Fibroblast of upper back skin (primary cell): ENCODE measurements at regions not wholly inside any gene's neighbourhood (a gene's known extent, or its start where the extent isn't known, plus 50 kb on each side); places are given as distances from the start of the nearest gene placed in this dataset.

Experiments
- DNase-seq: peaks from one replicate; pipeline ENCODE4 v3.0.0-alpha.2; 2013

DNA sequence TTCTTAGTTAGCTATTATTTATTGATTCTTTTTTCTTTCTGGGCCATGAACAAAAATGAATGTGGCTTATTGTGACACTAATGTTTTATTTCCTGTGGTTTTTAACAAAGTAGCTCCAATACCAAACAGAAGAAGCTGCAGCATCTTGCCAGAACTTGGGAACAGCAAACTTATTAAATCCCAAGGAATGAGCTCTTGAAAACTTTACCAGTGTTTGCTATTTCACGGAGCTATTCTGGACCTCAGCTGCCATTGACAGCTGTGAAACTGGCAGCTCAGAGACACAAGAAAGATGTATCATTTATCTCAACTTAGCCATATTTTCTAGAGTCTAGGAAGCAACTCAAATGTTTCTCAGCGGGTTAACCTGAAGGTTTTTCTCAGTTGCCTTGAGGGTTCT, 91.0 kb upstream of the NEUROD1 start:
- peak; percentile 31 for DNase-seq

DNA sequence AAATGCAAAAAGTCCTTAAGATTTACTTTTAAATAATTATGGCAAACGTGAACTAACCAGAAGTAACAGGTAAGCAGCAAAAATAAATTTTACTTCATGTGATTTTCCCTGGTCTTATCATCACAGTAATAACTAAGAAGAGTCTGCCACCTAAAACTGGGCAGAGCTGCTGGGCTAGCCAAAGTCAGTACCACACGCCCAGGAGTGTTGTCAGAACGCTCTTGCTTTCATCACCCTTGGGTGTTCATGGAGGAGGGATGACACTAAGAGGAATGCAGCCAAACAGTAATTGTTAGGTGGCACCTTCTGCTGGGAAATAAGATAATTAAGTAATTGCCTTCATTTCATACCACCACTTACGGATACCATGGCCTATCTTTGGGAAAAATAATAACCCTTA, 92.0 kb upstream of the NEUROD1 start:
- no peak for DNase-seq

DNA sequence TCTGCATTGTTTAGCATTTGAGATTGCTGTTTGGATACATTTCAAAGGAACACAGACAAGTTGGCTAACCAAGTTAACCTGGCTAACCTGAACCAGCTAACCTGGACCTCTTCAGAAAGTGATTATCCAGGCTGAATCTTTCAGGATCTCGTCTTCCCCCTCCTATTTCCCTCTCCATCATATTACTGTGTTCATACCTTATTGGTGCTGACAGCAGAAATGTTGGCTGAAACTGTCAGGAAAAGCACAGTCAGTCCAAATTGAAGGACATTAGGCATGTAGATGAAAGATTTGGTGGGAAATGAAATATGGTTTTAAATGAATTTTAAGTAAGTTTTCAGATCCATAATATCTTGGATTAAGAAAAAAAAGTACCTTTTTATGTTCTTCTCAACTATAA, 92.5 kb upstream of the NEUROD1 start:
- no peak for DNase-seq

DNA sequence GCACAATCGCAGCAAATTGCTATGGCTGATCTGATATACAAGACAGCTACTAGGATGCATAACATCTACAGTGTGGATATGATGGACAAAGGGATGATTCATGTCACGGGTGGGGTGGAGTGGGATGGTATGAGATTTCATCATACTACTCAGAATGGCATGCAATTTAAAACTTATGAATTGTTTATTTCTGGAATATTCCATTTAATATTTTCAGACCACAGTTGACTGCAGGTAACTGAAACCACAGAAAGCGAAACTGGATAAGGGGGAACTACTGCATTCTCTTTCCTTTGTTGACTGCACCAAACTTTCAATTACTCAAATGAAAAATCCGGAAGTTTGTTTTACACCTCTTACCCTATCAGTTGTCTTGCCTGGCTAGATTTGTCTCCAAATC, 94.4 kb upstream of the NEUROD1 start:
- peak; percentile 71 for DNase-seq

DNA sequence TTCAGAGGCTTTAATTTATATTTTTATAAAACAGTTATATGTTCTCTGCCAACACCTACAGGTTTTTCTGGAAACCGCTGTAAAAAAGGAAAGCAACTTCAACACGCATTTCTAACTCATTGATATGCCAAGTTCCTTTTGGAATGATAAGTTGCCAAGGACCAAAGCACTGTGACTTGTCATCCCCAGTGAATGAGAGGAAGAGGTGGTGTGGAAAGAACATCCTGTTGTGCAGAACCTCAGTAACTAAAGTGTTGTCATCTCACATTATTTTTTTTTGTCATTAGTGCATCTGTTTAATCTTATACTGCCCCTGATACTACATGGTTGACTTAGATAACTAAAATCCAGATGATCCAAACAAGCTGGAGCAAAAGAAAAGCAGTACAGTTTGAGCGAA, 96.0 kb upstream of the NEUROD1 start:
- DNase-seq = no peak

DNA sequence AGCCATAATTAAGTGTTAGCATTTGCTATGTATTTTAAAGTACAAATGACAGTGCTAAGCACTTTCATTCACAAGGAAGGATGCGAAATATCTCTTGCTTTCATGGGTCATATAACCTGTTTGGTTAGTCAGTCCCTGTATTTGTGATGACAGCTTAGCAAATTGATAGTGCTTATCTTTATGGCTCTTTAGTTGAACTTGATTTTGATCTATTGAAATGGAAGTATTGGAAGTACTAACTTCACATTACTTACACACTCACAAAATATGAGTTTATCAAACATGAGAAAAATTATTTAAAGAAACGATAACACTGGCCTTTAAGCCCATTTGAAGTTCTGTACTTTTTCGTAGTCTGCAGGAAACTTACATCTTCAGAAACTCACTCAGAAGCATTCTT, 97.4 kb upstream of the NEUROD1 start:
- no peak for DNase-seq

DNA sequence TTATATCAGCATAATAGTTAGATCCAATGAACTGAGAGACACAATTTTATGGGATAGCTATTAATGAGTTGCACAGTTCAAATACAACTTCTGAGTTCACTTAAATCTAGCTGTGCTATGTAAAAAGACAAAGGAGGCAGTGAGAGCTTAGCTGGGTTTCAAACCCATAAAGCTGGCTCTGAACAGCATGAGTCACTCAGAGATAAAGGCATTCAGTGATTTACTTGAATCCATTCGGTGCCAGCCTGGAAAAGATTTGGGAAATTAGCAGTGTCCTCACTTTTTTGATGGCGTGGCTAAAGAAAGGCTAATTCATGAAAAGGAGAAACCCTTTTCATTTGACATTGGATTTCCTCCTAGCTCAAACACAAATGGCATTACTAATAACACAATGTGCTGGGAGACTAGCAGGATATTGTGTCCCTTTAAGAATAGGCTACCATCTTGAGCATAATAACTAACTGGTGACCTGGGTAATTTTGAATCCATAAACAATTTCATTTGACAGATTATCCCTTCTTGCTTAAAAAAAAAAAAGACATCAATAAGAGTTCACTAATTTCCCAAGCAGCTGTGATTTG, 98.4 kb upstream of the NEUROD1 start:
- no peak for DNase-seq

DNA sequence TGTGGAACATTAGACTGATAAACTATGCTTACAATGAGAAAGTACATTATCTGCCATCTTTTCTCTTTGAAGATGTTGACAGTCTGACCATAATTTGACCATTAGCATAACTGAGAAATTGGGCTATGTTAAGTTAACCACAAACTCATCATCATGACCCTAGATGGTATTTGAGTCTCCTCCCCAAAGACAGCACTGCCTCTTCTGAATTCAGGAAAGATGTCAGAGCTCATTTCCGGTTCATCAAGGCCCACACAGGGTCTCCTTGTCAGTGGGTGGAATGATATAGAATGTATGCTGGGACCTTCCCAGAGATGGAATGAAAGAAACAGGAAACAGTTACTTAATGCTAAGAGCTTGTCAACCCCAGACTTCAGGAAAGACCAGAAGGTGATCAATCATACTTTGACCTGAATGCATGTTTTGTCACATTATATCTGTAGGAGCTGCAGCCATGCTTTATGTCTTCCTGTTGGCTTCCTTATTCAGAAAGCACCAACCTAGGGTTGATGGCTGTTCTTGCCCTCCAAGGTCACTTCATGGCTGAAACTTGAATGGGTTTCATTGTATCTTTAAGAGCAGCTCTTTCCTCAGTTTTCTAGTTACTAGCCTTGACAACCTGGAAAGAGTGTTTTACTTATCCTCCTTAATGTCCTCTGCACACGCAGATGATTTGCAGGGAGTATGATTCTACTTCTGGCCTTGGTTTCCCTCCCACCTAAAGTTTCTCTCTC, 99.1 kb upstream of the NEUROD1 start:
- peak; percentile 84 for DNase-seq

DNA sequence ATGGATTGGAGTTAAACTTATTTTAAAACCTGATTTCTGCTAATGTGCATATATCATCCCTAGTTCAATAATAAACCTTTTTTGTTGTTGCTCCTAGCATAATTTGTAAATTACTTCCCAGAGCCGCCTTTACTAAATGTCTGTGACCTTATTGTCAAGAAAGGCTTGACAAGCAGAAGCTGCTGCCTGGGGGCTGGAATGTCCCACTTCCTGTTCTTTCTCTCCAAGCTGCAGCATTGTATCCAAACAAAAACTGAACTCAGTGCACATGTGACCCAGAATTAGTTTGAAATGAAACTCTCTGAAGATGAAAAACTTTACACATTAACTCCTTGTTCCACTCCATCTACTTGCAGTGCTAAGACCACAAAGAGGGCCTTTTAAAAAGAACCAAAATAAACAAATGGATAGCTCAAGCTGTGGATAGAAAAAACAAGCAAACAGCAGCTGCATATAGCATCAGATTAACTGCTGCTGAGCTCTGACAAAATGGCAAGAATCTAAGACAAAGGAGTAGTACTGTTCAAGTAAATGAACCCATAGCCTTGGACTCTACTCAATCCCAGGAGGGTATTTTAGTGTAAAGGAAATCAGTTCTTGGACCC, 99.8 kb upstream of the NEUROD1 start:
- no peak for DNase-seq

DNA sequence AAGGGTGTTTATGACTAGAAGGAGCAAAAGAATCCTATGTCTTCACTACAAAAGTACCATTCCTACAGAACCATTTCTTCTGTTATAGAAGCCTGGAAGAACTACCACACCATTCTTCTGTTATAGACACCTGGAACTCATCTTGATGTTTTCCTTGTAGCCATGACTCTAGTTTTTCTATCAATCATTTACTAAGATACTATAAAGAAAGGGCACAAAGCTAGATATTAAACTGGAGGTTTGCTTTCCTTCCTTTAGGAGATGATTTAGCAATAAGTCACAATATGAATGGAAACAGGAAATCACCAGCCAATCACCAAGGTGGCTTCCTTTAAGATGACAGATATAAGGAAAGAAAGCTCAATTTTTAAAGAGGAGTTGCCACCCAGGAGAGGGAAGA, 100.3 kb upstream of the NEUROD1 start:
- DNase-seq = no peak

DNA sequence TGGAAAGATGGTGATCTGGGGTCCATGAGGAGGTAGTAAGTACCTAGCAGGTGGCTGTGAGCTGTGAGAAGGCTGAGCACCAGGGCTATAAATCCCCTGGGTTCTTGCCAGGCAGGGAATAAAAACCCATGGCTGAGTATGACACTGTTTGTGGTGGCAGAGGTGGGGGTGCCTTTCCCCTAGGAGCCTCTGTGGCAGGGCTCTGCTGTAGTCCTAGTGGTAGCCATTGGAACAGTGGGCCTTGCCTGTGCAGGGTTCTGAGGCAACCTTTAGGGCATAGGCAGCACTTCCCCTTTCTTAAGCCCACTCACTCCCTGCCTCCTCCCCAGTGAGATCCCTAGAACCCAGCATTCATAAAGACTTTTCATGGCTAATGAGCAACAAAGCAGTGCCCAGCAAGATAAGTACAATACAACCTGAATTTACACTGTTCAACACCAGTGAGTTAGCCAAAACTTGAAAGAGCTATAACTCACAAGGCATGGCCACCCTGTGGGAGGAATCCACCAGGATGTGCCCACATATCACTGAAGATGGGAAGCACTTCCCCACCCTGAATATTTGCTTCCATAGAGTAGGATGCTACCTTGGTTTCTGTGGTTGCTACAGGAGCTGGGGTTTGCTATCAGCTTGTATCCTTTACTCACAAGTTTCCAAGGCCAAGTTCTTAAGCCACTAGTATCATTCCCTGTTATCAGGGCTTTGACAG, 100.9 kb upstream of the NEUROD1 start:
- no peak for DNase-seq

DNA sequence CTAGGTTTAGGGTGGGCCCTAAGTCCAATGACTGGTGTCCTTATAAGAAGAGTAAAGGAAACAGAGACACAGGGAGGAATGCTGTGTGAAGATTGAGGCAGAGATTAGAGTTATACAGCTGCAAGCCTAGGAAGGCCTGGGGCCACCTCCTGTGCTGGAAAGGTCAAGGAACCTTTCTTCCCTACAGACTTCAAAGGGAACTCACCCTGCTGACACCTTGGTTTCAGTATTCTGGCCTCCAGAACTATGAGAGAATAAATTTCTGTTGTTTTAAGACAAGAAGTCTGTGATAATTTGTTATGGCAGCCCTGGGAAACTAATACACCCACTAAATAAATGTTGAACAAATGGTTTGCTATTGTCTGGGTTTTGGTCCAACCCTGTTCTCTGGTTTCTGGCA, 102.3 kb upstream of the NEUROD1 start:
- DNase-seq = no peak

DNA sequence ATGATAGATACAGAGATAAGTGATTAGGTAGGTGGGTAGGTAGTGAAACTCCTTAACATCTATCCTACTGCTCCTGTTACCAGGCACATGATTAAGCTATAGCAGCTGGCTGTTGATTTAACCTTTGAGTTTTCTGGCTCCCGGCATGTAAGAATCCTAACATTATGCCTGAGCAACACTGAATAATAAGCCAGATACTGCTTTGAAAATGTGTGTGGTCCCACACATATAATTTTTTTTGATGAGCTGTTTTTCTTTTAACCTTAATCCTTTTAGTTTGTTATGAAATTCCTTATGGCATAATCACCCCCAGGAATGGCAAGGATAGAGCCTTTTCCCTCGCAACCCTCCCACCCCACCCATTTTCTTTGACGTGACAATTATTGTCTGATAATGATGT, 104.2 kb upstream of the NEUROD1 start:
- peak; percentile 72 for DNase-seq

DNA sequence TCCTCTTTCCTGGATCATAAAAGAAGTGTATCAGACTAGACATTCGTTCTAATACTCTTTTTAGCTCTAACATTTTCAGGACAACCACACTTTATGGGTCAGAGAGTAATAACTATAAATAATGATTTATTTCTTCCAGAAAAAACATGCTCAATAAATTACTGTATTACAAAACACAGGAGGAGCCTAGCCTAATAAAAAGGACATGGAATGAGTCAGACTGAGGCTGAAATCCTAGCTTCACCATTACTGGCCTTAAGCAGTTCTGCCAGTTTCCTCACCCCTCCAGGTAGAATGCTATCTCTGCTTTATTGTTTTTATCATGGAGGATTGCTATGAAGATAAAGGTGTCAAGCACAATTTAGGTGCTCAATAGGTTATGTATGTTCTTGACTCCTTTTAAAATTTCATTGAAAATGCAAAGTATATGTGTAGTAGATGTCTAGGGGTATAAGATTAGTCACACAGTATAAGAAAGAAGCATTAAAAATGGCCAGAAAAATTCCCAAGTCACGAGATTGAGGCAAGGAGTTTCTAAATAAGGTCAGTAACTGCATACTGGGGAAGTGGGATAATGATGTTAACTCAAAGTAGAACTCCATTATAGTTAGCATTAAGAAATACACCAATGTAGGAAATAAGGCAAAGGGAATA, 105.5 kb upstream of the NEUROD1 start:
- peak; percentile 59 for DNase-seq

DNA sequence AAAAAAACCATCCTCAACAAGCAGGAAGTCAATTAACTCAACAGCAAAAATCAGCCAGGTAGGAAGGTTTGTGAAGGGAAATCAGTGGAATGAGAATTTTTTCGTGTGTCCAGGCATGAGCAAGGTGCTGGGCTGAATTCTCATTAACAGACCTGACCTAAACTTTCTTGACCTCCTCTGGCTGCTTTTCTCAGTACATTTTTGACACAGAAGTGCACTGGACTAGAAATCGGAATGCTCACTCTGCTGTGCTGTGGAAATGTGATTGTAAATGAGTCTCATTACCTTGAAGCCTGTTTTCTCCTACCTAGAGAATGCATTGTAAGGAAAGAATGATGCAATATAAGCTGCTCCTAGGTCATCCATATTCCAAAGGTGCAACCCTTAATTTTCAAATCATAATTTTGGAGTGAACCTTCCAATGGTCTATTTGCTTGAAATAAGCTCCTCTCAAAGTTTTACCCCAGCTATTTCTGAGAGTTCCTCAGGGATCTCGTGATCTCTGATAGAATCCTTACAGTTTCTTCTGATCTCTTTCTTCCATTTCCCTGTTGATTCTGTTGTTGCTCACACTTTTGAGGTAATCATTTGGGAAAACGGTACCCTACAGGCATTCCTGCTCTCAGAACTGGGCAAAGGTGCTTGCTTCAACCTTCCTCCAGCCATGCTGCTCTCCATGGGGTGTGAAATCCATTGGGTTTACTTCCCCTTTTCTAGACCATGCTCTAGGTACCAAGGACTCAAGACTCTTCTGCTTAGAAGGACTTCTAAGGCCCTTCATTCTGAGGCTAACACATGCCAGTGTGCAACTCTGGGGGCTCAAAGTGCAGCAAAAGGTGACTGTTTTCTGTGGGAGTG, 104.9 kb upstream of the ITPRID2 start:
- DNase-seq = no peak

DNA sequence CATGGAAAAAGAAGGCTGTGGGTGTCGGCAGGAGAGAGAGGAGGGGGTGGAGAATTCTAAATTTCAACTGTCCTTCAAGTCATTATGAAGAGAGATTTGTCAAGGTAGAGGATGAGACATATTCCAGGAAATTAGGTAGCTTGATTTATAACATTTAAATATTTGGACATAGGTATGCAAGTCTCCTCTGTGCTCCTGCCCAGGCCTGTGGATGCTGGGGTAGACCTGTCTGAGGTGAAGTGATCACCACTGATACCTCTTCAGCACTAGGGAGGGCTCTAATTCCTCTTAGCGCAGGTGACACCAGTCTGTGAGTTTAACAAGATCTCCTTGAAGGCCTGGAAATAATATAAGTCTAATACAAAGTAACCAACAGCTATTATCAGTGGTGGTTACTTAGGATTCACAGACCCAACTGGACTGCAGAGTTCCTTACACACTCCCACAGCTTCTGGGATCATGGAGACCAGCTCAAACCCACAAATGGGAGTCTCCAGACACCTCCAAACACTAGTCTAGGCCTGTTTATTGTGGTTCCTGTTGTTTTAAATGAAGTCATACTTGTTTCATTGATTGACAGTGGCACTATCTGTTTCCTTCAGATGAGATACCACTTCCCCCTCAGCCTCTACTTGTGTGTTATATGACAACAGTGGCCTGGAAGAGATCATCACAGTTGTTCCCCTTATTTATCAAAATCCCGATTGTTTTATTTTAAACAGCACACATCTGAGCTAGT, 104.1 kb upstream of the ITPRID2 start:
- no peak for DNase-seq

DNA sequence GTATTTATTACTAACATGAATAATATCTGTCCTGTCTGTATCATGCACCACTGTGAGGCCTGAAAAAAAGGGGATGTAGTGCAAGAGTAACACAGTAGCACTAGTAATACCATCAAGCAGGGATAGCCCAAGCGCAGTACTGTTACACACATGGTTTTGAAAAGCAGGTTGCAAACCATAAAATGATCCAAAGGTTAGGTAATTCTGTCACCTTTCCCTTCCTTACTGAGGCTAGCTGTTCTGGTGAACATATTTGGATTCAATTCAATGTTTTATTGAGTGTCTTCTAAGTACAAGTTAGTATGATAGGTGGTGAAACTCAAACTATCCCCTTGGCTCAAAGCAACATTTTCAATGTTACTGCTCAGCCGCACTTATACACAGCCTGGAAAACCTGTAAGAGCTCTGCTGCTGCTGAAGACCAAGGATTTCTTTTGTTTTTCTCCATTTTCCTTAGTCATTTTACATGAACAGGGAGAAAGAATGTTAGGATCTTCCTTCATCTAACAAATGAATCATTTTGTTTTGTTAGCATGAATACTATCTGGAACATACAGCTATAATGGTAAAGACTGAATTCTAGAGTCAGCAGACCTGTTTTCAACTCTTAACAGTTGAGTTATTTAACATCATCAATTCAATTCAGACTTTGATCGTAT, 102.5 kb upstream of the ITPRID2 start:
- DNase-seq = peak; percentile 35

DNA sequence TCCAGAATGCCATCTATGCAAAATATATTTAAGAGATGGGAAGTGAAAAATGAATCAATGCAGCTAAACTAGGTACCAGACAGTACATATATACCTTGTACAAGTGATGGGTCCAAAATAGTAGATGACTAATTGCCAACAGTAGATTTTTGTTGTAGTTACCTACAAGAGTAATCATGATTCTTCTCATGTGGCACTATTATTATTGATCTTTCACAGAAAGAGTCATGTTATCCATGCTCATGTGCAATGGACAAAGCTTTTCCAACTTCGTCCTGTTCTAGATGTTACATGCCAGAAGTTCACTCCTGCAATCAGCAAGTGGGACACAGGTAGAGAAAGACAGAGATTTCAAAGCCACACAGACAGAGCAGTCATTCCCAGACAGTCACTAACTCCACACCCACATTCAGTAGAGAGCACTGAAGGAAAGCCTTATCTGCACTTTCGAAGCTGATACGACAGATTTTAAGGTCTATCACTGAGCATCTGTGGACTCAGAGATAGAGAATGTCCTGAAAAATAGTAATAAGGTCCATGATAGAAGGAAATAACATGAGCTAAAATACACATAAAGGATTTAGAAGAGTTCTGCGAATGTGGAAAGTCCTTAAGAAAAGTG, 101.6 kb upstream of the ITPRID2 start:
- no peak for DNase-seq

DNA sequence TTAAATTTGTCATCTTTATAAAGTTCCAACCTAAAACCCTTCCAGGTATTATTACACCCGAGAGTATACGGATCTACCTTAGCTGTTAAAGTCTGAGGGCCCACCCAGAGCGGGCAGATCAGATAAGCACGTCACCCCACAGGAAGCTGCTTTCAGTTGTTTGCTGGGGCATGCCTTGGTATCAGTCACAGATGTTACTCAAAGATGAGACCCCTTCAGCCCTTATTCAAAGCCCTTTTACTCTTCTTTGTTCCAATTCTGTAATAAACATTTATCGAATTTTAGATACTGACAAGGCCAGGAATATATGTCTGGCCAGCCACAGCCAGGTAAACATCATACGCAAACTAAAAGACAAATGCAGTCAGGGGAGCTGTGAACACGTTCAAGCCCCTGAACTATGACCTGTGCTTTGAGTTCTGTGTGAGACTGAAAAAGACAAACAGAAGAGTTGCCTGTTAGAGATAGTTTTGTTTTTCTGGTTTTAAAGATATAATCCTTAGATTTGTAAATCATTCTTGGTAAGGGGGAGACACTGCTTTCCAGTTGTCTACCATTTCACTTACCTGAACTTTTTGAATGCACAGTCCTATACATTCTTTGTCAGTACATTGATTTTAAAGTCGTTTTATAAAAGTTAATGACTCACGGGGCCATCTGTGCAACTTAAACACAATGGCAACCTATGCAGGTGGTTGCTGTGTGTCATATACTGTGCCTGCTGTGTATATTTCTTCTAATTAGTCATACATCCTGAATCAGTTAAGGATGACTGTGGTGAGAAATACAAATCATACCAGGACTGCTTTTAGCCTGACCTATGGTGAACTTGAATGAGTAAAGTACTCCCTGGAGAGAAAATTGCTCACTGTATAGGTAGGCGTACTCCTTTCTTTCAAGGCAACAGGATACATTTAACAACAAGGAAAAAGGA, 100.5 kb upstream of the ITPRID2 start:
- peak; percentile 98 for DNase-seq
